HG02610 (cell line): ENCODE measurements at regions not wholly inside any gene's neighbourhood (a gene's known extent, or its start where the extent isn't known, plus 50 kb on each side); places are given as distances from the start of the nearest gene placed in this dataset.

Experiments
- ATAC-seq: cut with Tn5 transposase; IDR thresholded peaks from one replicate; pipeline ENCODE4 v1.9.1; 2021; ENCODE audit warnings: mild to moderate bottlenecking, moderate library complexity; ENCODE audit not compliant: unreplicated experiment

DNA sequence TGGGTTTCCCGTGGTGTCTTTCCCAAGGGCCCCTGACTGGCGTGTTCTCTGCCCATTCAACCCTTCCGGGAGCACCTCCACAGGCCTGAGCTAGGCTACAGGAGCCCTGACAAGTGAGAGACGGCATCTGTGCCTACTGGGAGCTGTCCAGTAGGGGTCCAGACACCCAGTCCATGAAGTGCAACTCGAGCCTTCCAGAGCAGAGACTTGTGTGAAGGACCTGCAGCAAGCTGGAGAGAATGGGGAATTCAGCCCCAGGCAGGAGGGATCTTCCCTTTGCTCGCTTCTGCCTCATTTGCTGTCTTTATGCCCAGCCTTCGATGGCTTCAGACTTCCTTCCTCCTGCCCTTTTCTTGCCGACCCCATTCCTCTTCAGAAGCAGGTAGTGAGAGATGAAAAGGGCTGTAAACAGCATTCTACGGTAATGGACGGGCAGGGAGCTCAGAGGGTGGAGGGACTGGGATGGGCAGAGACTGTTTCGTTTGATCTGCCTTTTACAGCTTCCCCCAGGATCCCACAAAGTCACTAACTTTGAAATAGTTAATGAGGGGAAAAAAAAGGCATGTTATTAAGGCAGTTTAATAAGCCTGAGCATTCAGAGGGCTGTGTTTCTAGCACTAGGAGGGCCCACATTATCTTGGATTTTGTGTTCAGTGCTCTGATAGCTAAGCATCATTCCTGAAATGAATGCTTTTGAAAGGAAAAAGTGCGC lies 327.6 kb downstream of the FGF9 start:
- no peak for ATAC-seq

GRCh38 chr13:21999666-22000065 lies 328.8 kb downstream of the FGF9 start:
- no peak for ATAC-seq

DNA sequence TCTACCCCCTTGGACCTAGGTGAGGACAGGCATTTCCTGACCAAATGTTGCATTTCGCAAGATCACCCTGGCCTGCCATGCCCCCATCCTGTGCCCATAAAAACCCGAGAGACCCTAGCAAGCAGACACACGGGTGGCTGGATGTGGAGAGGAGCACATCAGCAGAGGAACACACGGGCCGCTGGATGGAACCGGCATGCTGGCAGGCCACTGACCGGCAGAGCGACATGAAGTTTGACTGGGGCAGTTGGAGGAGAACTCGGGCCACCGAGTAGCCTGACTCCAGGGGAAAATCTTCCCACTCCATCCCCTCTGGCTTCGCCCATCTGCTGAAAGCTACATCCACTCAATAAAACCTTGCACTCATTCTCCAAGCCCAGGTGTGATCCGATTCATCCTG lies 329.3 kb downstream of the FGF9 start:
- ATAC-seq: no peak

GRCh38 chr13:22001336-22001735 lies 330.5 kb downstream of the FGF9 start:
- no peak for ATAC-seq

- no peak for ATAC-seq
Observed at GRCh38 chr13:22002893-22003292, 332.0 kb downstream of the FGF9 start.

DNA sequence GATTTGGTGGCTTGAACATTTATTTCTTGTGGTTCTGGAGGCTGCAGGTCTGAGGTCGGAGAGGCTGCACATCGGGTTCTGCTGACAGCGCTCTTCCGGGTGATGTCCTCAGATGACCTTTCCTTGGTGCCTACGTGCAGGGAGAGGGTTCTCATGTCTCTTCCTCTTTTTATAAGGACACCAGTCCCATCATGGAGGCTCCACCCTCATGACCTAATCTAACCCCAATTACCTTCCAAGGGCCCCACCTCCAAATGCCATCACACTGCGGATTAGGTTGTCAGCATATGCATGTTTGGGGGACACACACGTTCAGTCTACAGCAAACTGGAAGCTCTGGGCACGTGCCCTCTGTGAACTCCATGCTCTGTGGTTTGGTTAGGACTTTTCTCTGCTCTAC lies 338.6 kb downstream of the FGF9 start:
- no peak for ATAC-seq

DNA sequence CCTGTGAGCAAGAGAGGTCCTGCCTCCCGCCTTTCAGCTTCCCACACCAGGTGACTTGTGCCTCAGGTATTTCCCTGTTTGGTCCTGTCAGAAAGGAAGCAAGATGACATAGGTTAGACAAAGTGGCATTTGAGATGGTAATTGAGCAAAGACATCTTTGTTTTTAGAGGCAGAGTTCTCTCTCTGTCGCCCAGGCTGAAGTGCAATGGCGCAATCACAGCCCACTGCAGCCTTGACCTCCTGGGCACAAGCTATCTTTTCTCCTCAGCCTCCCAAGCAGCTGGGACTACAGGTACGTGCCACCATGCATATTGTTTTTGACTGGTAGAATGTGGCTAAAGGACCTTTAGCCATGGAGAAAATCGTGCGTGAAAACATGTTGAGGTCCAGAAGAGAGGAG lies 339.1 kb downstream of the FGF9 start:
- ATAC-seq: no peak

- no peak for ATAC-seq
Observed at GRCh38 chr13:22012686-22013085, 341.8 kb downstream of the FGF9 start.

GRCh38 chr13:22014469-22014868 lies 343.6 kb downstream of the FGF9 start:
- ATAC-seq: no peak

- peak; percentile 91 for ATAC-seq
Observed at GRCh38 chr13:22017226-22017625, 346.4 kb downstream of the FGF9 start.

GRCh38 chr13:22018076-22018835 lies 347.4 kb downstream of the FGF9 start:
- no peak for ATAC-seq

DNA sequence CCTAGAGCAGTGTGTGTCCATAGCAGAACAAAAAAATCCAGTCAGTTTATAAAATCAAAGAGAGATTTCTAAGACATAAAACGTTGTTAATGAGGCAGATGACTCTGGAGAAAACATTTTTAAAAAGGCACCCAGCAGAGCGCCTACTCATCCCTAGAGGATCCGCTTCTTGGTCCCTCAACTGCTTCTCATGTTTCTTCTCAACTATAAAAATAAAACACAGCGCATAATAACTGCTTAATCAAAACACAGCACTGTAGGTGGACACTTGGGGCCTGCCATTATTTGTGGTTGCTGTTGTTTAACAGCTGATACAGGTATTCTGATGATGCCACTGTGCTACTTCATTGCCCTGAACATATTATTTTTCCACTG lies 347.9 kb downstream of the FGF9 start:
- ATAC-seq: no peak

DNA sequence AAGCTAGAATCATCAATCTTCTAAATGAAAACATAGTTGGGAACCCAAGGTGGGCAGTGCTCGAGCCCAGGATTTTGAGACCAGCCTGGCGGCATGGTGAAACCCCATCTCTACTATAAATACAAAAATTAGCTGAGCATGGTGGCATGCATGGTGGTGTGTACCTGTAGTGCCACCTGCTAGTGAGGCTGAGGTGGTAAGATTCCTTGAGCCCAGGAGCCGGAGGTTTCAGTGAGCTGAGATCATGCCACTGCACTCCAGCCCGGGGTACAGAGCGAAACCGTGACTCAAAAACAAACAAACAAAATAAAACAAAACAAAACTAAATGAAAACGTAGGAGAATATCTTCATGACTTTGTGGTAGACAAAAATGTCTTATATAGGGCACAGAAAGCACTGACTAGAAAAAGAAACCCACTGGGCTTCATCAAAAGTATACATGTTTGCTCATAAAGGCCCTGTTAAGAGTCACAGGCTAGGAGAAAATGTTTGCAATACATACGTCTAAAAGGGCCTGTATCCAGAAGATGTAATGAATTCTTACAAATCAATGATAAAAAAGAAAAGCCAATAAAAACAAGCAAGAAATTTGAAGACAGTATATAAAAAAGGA lies 353.6 kb downstream of the FGF9 start:
- no peak for ATAC-seq

GRCh38 chr13:22027566-22027965 lies 356.7 kb downstream of the FGF9 start:
- no peak for ATAC-seq

DNA sequence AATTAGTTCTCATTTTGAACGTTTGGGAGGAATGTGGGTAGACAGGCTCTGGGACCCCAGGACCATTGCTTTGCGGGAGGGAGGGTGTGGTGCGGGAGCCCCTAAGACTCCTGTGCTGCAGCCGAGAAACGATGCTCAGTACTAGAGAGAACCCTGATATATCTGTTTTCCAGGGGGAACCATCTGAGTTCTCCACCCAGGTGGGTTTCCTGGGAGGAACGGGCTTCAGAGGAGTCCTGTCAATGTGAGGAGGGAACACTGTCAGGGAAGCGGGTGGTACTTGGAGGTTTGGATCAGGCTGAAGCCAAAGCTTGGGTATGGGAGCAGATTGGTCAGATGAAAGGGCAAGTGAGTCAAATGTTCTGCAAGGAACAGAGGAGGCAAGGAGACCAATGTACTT lies 358.0 kb downstream of the FGF9 start:
- ATAC-seq: no peak

- no peak for ATAC-seq
Observed at GRCh38 chr13:22030321-22030720, 359.4 kb downstream of the FGF9 start.

DNA sequence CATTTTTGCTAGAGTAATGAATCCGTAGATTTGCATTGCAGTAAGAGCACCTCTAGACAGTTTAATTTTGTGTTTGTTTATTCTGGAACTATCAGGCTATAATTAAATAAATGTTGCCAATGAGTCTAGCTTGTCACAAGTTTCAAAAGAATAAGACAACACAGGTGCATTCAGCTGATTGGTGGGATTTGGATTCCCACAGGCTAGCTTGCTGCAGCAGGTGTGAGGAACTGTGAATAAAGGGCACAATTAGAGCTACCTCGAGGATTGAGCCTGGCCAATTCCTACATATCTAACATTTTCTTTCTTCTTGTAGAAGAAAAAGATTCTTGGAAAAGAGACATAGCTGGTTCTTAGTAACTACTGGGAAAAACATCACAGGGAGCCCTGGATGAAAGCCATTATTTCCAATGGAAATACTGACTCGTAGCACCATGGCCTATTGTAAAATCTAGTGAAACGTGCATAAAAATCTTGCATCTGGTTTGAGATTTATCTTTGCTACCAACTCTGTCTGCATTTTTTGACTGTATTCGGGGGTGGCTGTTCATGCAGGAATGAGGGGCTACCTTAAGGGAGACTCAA lies 360.9 kb downstream of the FGF9 start:
- ATAC-seq: no peak

DNA sequence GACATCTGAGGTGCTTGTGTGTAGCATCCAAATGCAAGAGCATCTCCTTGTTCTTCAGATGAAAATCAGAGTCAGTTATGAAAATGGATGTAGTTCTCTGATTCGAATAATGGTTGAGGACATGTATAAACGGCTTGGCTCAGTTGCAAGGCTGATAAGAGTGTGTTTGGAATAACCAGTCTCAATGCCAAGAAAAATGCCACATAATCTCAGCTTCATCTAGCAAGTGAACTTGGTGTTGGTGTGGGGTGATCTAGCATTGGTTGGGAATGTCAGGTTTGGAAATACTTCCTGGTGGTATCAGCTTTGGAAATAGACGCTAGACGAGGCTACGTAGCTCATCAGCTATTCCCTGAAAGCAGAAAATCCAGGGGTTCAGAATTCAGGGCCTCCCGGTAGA lies 362.0 kb downstream of the FGF9 start:
- ATAC-seq: no peak

DNA sequence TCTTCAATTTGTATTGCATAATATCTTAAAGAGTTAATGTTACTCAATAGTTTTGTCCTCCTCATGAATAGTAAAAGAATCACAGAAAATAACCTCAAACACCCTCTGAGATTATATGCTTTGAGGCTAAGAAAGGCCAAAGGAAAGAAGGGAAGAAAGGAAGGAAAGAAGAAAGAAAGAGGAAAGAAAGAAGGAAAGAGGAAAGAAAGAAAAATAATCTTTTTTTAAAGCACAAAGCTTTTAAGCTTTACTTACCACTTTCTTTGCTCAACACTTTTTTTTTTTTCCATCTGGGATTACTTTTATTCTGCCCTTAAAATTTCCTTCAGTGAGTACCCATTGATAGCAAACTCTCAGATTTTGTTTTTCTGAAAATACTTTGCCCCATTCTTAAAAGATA lies 369.1 kb downstream of the FGF9 start:
- no peak for ATAC-seq

DNA sequence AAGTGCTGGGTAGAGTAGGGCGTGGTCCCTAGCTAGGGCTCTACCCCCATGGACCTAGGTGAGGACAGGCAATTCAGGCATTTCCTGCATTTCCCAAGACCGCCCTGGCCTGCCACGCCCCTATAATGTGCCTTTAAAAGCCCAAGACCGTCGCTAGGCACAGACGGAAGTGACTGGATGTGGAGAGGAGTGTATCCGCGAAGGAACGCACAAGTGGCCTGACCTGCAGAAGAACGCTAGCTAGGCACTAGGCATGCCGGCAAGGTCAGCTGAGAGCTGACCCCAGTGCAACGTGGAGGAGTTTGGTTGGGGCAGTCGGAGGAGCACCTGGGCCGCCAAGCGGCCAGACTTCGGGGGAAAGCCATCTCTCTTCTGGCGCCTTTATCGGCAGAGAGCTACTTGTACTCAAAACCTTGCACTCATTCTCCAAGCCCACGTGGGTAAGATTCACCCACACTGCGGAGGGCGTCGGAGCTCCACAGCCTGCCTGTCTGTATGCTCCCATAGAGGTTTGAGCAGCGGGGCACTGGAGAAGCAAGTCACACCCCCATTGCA lies 370.0 kb downstream of the FGF9 start:
- no peak for ATAC-seq

DNA sequence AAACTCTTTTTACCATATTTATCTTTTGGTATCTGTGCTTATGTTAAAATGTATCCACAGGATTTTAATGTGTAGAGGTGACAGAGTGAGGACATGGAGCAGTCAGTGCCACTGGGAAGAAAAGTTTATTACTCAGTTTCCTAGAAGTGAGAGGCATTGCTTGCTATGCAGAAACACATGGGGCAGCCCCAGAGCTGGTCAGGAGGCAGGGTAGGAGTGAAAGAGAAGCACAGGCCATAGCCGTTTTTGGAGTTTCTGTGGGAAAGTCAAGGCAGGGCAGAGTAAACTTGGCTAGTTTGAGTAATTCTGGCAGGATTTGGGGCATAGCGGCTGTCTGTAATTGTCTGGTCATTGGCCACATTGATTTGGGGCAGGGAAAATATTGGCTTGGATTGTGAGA lies 370.9 kb downstream of the FGF9 start:
- no peak for ATAC-seq
